HG02938 (cell line): ENCODE measurements at regions not wholly inside any gene's neighbourhood (a gene's known extent, or its start where the extent isn't known, plus 50 kb on each side); places are given as distances from the start of the nearest gene placed in this dataset.

Source experiments
- ATAC-seq: cut with Tn5 transposase; IDR thresholded peaks from one replicate; pipeline ENCODE4 v1.9.1; 2021; ENCODE audit warnings: mild to moderate bottlenecking, moderate library complexity; ENCODE audit not compliant: unreplicated experiment

GRCh38 chr9:88691091-88691490 is 156.1 kb downstream of the NXNL2 start:
- ATAC-seq: no peak

GRCh38 chr9:88691811-88692210 is 156.8 kb downstream of the NXNL2 start:
- no peak for ATAC-seq

- ATAC-seq: no peak
Observed at GRCh38 chr9:88692827-88693226, 157.8 kb downstream of the NXNL2 start.

- no peak for ATAC-seq
Observed at GRCh38 chr9:88694625-88695024, 159.6 kb downstream of the NXNL2 start.

- no peak for ATAC-seq
Observed at GRCh38 chr9:88696501-88696900, 161.5 kb downstream of the NXNL2 start.

- ATAC-seq: no peak
Observed at GRCh38 chr9:88697764-88698432, 162.9 kb downstream of the NXNL2 start.

- ATAC-seq: no peak
Observed at GRCh38 chr9:88702985-88703384, 168.0 kb downstream of the NXNL2 start.

- no peak for ATAC-seq
Observed at GRCh38 chr9:88706193-88707113, 171.5 kb downstream of the NXNL2 start.

- ATAC-seq: no peak
Observed at GRCh38 chr9:88710449-88710848, 175.5 kb downstream of the NXNL2 start.

- ATAC-seq: no peak
Observed at GRCh38 chr9:88711719-88712118, 176.7 kb downstream of the NXNL2 start.

GRCh38 chr9:88712484-88712883 is 177.5 kb downstream of the NXNL2 start:
- ATAC-seq: no peak

- ATAC-seq: no peak
Observed at GRCh38 chr9:88713010-88713409, 178.0 kb downstream of the NXNL2 start.

GRCh38 chr9:88716596-88717290 is 181.8 kb downstream of the NXNL2 start:
- ATAC-seq: no peak

- no peak for ATAC-seq
Observed at GRCh38 chr9:88721025-88721424, 186.0 kb downstream of the NXNL2 start.

- ATAC-seq: no peak
Observed at GRCh38 chr9:88721495-88722279, 186.7 kb downstream of the NXNL2 start.

GRCh38 chr9:88722753-88723152 is 187.8 kb downstream of the NXNL2 start:
- ATAC-seq: no peak

GRCh38 chr9:88723751-88724150 is 188.8 kb downstream of the NXNL2 start:
- no peak for ATAC-seq

- no peak for ATAC-seq
Observed at GRCh38 chr9:88724331-88724730, 189.4 kb downstream of the NXNL2 start.

GRCh38 chr9:88725300-88726019 is 190.5 kb downstream of the NXNL2 start:
- no peak for ATAC-seq

- ATAC-seq: no peak
Observed at GRCh38 chr9:88726803-88727202, 191.8 kb downstream of the NXNL2 start.
